DND-41 (cell line): ENCODE measurements at regions not wholly inside any gene's neighbourhood (a gene's known extent, or its start where the extent isn't known, plus 50 kb on each side); places are given as distances from the start of the nearest gene placed in this dataset.

Source experiments
- CTCF ChIP-seq: IDR thresholded peaks from 2 replicates; pipeline ENCODE4 v1.5.1; 2012; ENCODE audit warnings: borderline replicate concordance, low read length, moderate library complexity, mild to moderate bottlenecking; ENCODE audit not compliant: poor library complexity, severe bottlenecking; ENCODE audit errors: extremely low read depth
- EZH2 ChIP-seq: IDR thresholded peaks from 3 replicates; pipeline ENCODE4 v1.6.1; 2012; ENCODE audit warnings: borderline replicate concordance, low read depth, mild to moderate bottlenecking, moderate library complexity, low read length, inconsistent platforms; ENCODE audit not compliant: severe bottlenecking

DNA sequence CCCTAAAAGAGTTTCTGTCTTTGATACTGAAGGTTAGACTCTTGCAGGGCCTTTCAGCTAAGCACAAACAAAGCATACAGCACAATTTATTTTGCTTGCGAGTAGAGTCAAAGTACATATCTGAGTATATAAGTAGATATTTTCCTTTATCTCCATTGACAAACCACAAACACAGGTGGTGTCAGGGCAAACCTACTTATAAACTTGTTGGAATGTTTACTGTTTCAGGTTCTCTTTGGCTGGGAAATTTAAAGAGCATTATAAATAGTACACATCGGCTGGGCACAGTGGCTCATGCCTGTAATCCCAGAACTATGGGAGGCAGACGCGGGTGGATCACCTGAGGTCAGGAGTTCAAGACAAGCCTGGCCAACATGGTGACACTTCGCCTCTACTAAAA is 442.6 kb upstream of the PSMD7 start:
- TF ChIP-seq CTCF (no peak), EZH2 (no peak)
